Neural crest cell (in vitro differentiated cells): ENCODE measurements at regions not wholly inside any gene's neighbourhood (a gene's known extent, or its start where the extent isn't known, plus 50 kb on each side); places are given as distances from the start of the nearest gene placed in this dataset.

Source experiments
- DNase-seq: peaks from one replicate; pipeline ENCODE4 v3.0.0; 2021; ENCODE audit warnings: low read depth, mixed read lengths, low spot score
- H3K27ac Mint-ChIP-seq: one replicate; pipeline ENCODE4 v1.8.0; 2021; ENCODE audit warnings: mild to moderate bottlenecking, mixed read lengths; ENCODE audit not compliant: unreplicated experiment
- H3K27me3 Mint-ChIP-seq: 2 replicates; pipeline ENCODE4 v1.8.0; 2021; ENCODE audit warnings: low read depth, mild to moderate bottlenecking, mixed read lengths
- H3K36me3 Mint-ChIP-seq: 2 replicates; pipeline ENCODE4 v1.8.0; 2021; ENCODE audit warnings: low read depth, mild to moderate bottlenecking, mixed read lengths
- H3K4me1 Mint-ChIP-seq: 2 replicates; pipeline ENCODE4 v1.8.0; 2021; ENCODE audit warnings: mixed read lengths
- H3K4me3 Mint-ChIP-seq: one replicate; pipeline ENCODE4 v1.8.0; 2021; ENCODE audit warnings: mild to moderate bottlenecking, mixed read lengths
- H3K9me3 Mint-ChIP-seq: 2 replicates; pipeline ENCODE4 v1.8.0; 2021; ENCODE audit warnings: mixed read lengths
- CTCF ChIP-seq: fragments of 200-600 bp; sonication (generic); conservative IDR thresholded peaks from 2 replicates; pipeline ENCODE4 v1.5.0; 2021; ENCODE audit warnings: antibody characterized with exemption, mild to moderate bottlenecking

- no peak for DNase-seq
- Mint-ChIP-seq H3K4me3 (no peak overlapping the region), H3K27ac (no peak overlapping the region), H3K9me3 (peaks cover 3% of the 10 kb centered on the region), H3K36me3 (no peaks in the 10 kb centered on the region), H3K4me1 (no peaks in the 10 kb centered on the region), H3K27me3 (no peaks in the 10 kb centered on the region)
- no peak for TF ChIP-seq CTCF
Observed at GRCh38 chr6:8679823-8680222, 244.5 kb upstream of the SLC35B3 start.

- Mint-ChIP-seq H3K27me3 (no peaks in the 10 kb centered on the region), H3K36me3 (no peaks in the 10 kb centered on the region), H3K27ac (no peak overlapping the region), H3K4me3 (no peak overlapping the region), H3K9me3 (peaks cover 3% of the 10 kb centered on the region), H3K4me1 (no peaks in the 10 kb centered on the region)
- TF ChIP-seq CTCF = no peak
- DNase-seq = no peak
Observed at GRCh38 chr6:8678466-8678865, 243.1 kb upstream of the SLC35B3 start.

GRCh38 chr6:8674126-8674525, 238.8 kb upstream of the SLC35B3 start:
- H3K4me1 Mint-ChIP-seq = no peaks in the 10 kb centered on the region
- H3K4me3 Mint-ChIP-seq = no peak overlapping the region
- H3K27me3 Mint-ChIP-seq = no peaks in the 10 kb centered on the region
- no peak overlapping the region for H3K27ac Mint-ChIP-seq
- H3K36me3 Mint-ChIP-seq = no peaks in the 10 kb centered on the region
- TF ChIP-seq CTCF = no peak
- no peak for DNase-seq
- peaks cover 3% of the 10 kb centered on the region for H3K9me3 Mint-ChIP-seq

GRCh38 chr6:8672882-8673281, 237.5 kb upstream of the SLC35B3 start:
- Mint-ChIP-seq H3K9me3 (peaks cover 3% of the 10 kb centered on the region), H3K4me3 (no peak overlapping the region), H3K4me1 (no peaks in the 10 kb centered on the region), H3K36me3 (no peaks in the 10 kb centered on the region), H3K27ac (no peak overlapping the region), H3K27me3 (no peaks in the 10 kb centered on the region)
- TF ChIP-seq CTCF = no peak
- no peak for DNase-seq

- Mint-ChIP-seq H3K9me3 (peaks cover 5% of the 10 kb centered on the region), H3K36me3 (no peaks in the 10 kb centered on the region), H3K27ac (no peak overlapping the region), H3K4me1 (no peaks in the 10 kb centered on the region), H3K27me3 (no peaks in the 10 kb centered on the region), H3K4me3 (no peak overlapping the region)
- no peak for DNase-seq
- TF ChIP-seq CTCF = no peak
Observed at GRCh38 chr6:8670792-8671191, 235.4 kb upstream of the SLC35B3 start.

GRCh38 chr6:8664700-8665099, 229.4 kb upstream of the SLC35B3 start:
- TF ChIP-seq CTCF = no peak
- H3K36me3 Mint-ChIP-seq = no peaks in the 10 kb centered on the region
- H3K27me3 Mint-ChIP-seq = no peaks in the 10 kb centered on the region
- H3K27ac Mint-ChIP-seq = no peak overlapping the region
- H3K4me1 Mint-ChIP-seq = no peaks in the 10 kb centered on the region
- DNase-seq = no peak
- peaks cover 3% of the 10 kb centered on the region for H3K9me3 Mint-ChIP-seq
- no peak overlapping the region for H3K4me3 Mint-ChIP-seq
